Neuron (in vitro differentiated cells): ENCODE measurements at regions not wholly inside any gene's neighbourhood (a gene's known extent, or its start where the extent isn't known, plus 50 kb on each side); places are given as distances from the start of the nearest gene placed in this dataset.
"Not testable (repeated sequence)": the region's sequence is repeated elsewhere in the genome, so short reads cannot be mapped to it uniquely, and the experiment has no call there.

ENCODE experiments used
- H2AFZ ChIP-seq: one replicate; pipeline ENCODE4 v1.6.1; 2013; ENCODE audit warnings: low read depth, mild to moderate bottlenecking, inconsistent platforms, low read length, moderate library complexity
- H3K27me3 ChIP-seq: one replicate; pipeline ENCODE4 v1.6.1; 2013; ENCODE audit warnings: low read length; ENCODE audit not compliant: insufficient read depth
- H3K36me3 ChIP-seq: one replicate; pipeline ENCODE4 v1.6.1; 2013; ENCODE audit warnings: low read length; ENCODE audit not compliant: insufficient read depth
- H3K4me1 ChIP-seq: one replicate; pipeline ENCODE4 v1.6.1; 2013; ENCODE audit warnings: low read length; ENCODE audit not compliant: insufficient read depth
- H3K4me3 ChIP-seq: 2 replicates; pipeline ENCODE4 v1.5.1; 2013; ENCODE audit warnings: mild to moderate bottlenecking, low read length, moderate library complexity
- H3K9me3 ChIP-seq: one replicate; pipeline ENCODE4 v1.6.1; 2013; ENCODE audit warnings: low read length

DNA sequence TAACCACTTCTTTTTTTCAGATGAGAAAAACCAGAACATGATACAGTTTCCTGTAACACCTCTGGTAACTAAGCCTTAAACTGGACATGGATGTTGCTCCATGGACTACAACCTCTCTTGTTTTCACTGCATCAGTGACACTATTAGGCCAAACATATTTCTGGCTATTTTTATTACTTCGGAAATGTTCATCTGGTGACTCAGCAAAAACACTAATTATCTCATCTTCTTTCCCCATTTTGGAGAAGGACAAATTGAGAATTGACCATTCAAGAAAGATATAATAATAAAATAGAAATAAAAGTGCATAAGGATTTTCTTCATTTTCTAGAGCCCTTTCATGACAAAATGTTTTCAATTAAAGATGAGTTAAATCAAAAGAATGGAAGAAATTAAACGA is 361.9 kb upstream of the TECRL start:
- no peaks in the 10 kb centered on the region for H3K9me3 ChIP-seq
- no peaks in the 10 kb centered on the region for H3K27me3 ChIP-seq
- peaks cover 4% of the 10 kb centered on the region for H3K4me1 ChIP-seq
- H3K36me3 ChIP-seq: no peaks in the 10 kb centered on the region
- H2AFZ ChIP-seq: no peak overlapping the region
- no peak overlapping the region for H3K4me3 ChIP-seq

DNA sequence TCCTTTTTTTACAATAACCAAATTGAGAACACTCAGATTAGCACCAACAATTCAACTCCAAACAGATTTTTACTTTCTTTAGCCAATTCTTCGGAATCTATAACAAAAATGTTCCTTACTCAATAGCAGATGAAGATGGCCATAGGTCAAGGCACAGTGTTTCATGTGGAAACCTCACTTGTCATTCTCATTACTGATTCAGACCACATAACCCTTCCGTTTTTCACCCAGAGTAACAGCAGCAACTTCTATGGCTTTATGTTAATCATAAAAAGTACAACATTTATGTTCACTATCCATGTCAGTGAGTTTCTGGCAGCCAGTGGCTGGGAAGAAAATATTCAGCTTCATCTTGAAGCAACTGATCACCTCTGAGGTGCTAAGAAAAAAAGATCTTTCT is 358.3 kb upstream of the TECRL start:
- Histone ChIP-seq H3K27me3 (no peaks in the 10 kb centered on the region), H3K4me3 (no peak overlapping the region), H3K9me3 (no peaks in the 10 kb centered on the region), H3K36me3 (no peaks in the 10 kb centered on the region), H3K4me1 (peaks cover 4% of the 10 kb centered on the region), H2AFZ (no peak overlapping the region)

DNA sequence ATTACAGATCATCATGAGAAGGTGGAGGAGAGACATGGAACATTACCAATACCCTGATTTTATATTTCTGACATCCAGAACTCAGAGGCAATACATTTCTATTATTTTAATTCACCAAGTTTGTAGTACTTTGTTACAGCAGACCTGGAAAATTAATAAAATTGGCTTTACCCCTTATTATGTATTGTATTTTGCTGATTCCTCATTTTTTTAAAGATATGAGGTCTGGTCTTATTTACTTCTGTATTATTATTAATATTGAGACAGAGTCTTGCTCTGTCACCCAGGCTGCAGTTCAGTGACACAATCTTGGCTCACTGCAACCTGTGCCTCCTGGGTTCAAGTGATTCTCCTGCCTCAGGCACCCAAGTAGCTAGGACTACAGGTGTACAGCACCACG is 357.3 kb upstream of the TECRL start:
- Histone ChIP-seq H3K4me3 (no peak overlapping the region), H2AFZ (no peak overlapping the region), H3K9me3 (no peaks in the 10 kb centered on the region), H3K36me3 (no peaks in the 10 kb centered on the region), H3K4me1 (peaks cover 3% of the 10 kb centered on the region), H3K27me3 (no peaks in the 10 kb centered on the region)

DNA sequence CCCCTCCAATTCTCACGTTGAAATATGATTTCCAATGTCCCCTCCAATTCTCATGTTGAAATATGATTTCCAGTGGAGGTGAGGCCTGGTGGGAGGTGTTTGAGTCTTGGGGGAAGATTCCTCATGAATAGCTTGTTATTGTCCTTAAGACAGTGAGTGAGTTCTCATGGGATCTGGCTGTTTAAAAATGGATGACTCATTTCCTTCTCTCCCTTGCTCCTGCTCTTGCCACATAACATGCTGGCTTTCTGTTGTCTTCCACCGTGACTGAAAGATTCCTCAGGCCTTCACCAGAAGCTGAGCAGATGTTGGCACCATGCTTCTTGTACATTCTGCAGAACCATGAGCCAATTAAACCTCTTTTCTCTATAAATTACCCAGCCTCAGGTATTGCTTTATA is 346.8 kb upstream of the TECRL start:
- Histone ChIP-seq H3K9me3 (no peaks in the 10 kb centered on the region), H3K36me3 (no peaks in the 10 kb centered on the region), H2AFZ (no peak overlapping the region), H3K4me1 (no peaks in the 10 kb centered on the region), H3K4me3 (no peak overlapping the region), H3K27me3 (no peaks in the 10 kb centered on the region)

DNA sequence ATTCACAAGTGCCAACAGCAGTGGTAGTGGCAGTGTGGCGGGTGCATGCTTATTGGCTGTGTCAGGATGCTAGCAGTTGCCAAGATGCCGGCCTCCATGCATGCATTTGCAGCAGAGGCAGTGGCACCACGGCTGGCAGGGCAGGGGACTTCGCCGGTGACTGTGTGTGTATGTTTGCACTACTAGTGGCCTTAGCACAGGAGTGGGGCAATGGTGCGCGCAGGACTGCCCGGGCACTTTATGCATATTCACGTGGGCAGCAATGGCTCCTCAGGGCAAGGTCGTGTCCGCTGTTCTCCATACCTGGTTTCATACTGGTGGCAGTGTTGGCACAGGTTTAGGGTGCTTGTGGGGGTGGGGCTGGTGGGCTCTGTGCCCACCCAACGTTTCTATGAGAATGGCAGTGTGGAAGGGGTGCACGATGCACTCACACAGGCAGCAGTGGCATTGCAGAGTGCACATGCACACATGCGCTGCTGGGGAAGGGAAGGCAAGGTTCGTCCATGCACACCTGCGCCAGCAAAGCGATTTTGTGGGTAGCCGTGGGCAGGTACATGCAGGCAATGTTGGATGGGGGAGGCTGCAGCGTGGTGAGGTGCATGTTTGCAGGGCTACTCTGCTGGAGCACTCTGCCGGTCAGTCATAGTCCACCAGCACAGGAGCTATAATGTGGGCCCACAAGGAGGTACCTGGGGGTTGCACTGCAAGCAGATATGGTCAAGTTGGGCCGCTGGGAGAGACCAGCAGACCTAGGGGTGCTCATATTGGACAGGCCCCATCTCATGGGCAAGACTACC is 338.9 kb upstream of the TECRL start:
- Histone ChIP-seq H3K36me3 (no peaks in the 10 kb centered on the region), H3K27me3 (no peaks in the 10 kb centered on the region), H3K9me3 (no peaks in the 10 kb centered on the region), H3K4me1 (no peaks in the 10 kb centered on the region), H2AFZ (no peak overlapping the region), H3K4me3 (no peak overlapping the region)

DNA sequence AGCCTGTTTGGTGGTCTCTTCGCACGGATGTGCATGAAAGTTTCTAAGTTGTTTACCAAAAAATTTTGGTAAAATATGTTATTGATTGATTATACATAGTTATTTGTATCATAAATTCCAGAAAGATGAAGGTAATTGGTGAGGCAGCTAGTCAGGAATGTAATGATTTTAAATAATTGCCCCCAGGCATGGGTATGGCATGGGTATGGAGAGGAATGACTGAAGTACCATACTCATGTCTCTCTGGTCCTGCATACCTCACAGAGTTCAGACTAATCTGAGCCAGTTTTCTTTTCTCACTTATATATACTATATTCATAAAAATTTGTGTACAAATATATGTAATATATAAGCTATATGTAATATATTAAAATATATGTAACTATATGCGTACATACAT is 329.0 kb upstream of the TECRL start:
- H3K4me1 ChIP-seq: no peaks in the 10 kb centered on the region
- no peak overlapping the region for H3K4me3 ChIP-seq
- no peaks in the 10 kb centered on the region for H3K9me3 ChIP-seq
- H3K27me3 ChIP-seq: no peaks in the 10 kb centered on the region
- H2AFZ ChIP-seq: no peak overlapping the region
- no peaks in the 10 kb centered on the region for H3K36me3 ChIP-seq

DNA sequence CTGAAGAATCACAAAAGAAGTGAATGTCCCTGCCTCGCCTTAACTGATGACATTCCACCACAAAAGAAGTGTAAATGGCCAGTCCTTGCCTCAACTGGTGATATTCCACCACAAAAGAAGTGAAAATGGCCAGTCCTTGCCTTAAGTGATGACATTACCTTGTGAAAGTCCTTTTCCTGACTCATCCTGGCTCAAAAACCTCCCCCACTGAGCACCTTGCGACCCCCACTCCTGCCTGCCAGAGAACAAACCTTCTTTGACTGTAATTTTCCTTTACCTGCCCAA is 328.5 kb upstream of the TECRL start:
- not testable (repeated sequence) for H3K4me3 ChIP-seq, H3K36me3 ChIP-seq, H3K4me1 ChIP-seq, H3K9me3 ChIP-seq, H3K27me3 ChIP-seq, H2AFZ ChIP-seq

DNA sequence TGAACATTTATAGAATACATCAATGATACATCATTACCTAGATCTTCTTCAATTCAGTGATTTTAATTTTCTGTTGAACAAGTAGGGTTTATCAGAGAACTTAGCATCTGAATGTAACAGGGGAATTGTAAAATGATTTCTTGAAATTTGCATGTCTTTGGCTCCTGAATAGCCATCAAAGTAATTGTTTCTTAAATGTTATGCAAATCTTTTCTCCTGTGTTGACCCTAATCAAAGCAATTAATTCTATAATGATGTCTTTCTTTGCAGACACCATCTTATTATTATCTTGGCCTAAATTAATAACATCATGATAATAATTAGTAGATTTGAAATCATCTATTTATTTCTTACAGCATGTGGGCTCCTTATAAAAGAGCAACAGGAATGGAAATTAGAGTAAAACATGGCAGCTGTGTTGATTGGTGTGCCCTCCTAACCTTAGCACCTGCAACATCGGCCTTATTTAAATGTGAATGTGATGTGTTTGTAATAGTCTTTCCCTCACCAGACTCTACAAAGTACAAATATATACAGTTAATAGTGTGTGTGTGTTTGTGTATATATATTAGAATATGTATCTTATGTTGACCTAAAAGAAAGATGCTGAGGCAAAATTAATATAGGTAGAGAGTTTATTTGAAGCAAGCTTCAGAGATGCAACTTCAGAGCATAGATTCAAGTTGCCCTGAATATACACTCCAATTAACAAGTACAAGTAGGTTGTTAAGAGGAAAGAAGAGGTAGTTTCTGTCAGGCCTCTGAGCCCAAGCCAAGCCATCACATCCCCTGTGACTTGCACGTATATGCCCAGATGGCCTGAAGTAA is 328.0 kb upstream of the TECRL start:
- H3K36me3 ChIP-seq: no peaks in the 10 kb centered on the region
- no peaks in the 10 kb centered on the region for H3K27me3 ChIP-seq
- no peaks in the 10 kb centered on the region for H3K9me3 ChIP-seq
- H3K4me3 ChIP-seq: no peak overlapping the region
- no peak overlapping the region for H2AFZ ChIP-seq
- H3K4me1 ChIP-seq: no peaks in the 10 kb centered on the region

DNA sequence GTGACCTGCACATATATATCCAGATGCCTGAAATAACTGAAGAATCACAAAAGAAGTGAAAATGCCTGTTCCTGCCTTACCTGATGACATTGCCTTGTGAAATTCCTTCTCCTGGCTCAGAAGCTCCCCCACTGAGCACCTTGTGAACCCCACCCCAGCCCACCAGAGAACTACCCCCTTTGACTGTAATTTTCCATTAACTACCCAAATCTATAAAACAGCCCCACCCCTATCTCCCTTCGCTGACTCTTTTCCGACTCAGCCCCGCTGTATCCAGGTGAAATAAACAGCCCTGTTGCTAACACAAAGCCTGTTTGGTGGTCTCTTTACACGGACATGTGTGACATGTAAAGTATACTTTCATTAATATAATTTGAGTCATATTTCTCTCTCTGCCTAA is 320.3 kb upstream of the TECRL start:
- no peaks in the 10 kb centered on the region for H3K9me3 ChIP-seq
- H3K36me3 ChIP-seq: no peaks in the 10 kb centered on the region
- peaks cover 3% of the 10 kb centered on the region for H3K4me1 ChIP-seq
- H3K27me3 ChIP-seq: no peaks in the 10 kb centered on the region
- no peak overlapping the region for H3K4me3 ChIP-seq
- H2AFZ ChIP-seq: no peak overlapping the region

DNA sequence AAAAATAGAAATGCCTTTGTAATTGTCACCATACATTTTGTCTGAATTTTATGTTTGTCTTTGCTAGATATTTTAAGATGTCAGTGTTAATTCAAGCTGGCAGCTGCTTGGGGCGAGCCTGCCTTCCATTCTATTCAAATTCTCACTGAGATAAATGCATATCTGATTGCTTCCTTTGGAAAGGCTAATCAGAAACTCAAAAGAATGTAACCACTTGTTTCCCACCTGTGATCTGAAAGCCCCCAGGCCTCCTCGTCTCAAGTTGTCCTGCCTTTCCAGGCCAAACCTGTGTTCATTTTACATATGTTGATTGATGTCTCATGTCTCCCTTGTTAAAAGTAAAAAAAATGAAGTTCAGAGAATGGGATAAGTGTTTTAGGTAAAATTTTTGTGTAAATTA is 318.7 kb upstream of the TECRL start:
- Histone ChIP-seq H3K9me3 (no peaks in the 10 kb centered on the region), H3K4me3 (no peak overlapping the region)

DNA sequence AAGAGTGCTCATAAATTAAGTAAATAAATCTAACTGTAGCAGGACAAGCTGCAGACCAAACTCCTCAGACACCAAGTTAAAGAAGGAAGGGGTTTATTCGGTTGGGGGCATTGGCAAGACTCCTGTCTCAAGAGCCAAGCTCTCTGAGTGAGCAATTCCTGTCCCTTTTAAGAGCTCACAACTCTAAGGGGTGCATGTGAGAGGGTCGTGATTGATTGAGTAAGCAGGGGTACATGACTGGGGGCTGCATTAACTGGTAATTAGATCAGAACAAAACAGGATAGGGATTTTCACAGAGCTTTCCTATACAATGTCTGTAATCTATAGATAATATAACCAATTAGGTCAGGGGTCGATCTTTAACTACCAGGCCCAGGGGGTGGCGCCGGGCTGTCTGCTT is 318.1 kb upstream of the TECRL start:
- H3K27me3 ChIP-seq, H2AFZ ChIP-seq, H3K4me3 ChIP-seq, H3K4me1 ChIP-seq, H3K36me3 ChIP-seq, H3K9me3 ChIP-seq: not testable (repeated sequence)

More for the DNA sequence above, 318.7 kb upstream of the TECRL start:
- Histone ChIP-seq H3K36me3 (no peaks in the 10 kb centered on the region), H3K27me3 (no peaks in the 10 kb centered on the region), H2AFZ (no peak overlapping the region), H3K4me1 (peaks cover 3% of the 10 kb centered on the region)

DNA sequence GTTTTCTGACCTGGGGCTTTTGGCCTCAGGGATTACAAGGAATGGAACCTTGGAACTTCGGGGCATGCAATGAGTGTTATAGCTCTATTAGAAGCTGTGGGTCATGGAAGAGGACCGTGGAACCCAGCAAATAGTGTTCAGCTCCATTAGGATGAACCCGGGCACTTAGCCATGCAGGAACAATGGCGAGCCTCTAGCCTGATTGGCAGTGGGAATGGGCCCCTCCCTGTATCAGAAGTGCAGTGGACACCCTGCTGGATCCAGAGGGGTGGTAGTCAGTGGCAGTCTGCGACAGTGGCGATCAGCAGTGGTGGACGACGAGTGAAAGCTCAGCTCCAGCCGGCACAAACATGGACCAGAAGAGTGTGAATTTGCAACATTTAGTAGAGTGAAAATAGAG is 315.4 kb upstream of the TECRL start:
- Histone ChIP-seq H3K4me1 (peaks cover 3% of the 10 kb centered on the region), H3K4me3 (no peak overlapping the region), H3K27me3 (no peaks in the 10 kb centered on the region), H3K36me3 (no peaks in the 10 kb centered on the region), H3K9me3 (no peaks in the 10 kb centered on the region), H2AFZ (no peak overlapping the region)

DNA sequence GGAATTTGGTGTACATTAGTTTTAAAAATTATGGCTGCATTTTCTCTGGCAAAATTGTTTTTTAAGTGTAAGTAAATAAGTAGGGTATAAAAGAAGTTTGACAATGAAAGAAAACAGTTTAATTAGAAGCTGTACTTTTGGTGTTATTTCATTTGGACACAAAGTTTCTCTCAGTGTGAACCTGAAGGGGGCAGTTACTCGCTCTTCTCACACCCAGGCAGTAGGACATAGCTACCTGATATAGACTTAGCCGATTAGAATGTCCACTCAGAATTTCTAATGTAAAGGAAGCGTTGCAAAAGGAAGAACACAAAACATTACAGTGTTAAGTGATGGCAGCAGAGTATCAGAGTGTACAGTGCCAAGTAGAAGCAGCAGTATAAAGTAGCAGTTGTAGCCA is 311.9 kb upstream of the TECRL start:
- no peak overlapping the region for H2AFZ ChIP-seq
- no peaks in the 10 kb centered on the region for H3K36me3 ChIP-seq
- H3K9me3 ChIP-seq: no peaks in the 10 kb centered on the region
- H3K4me1 ChIP-seq: peaks cover 4% of the 10 kb centered on the region
- no peaks in the 10 kb centered on the region for H3K27me3 ChIP-seq
- H3K4me3 ChIP-seq: no peak overlapping the region

DNA sequence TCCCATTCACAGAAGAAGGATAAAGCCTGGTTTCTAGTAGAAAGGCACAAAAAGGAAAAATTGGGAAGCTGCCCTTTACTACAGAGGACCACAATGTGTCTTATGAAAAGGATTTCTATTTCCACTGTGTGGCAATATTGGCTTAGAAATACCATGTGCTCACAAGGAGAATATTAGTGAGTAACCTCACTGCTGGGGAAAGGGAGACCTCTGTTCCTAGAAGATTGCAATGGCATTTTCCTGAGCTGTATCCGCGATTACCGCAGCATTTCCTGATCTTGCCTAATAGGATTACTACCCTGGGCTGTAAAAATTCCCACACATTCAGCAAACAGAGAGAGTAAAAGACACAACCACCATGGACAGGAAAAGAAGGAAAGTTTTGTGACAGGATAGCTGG is 308.8 kb upstream of the TECRL start:
- Histone ChIP-seq H3K4me3 (no peak overlapping the region), H3K36me3 (no peaks in the 10 kb centered on the region), H2AFZ (peak overlapping the region; percentile 72), H3K27me3 (no peaks in the 10 kb centered on the region), H3K9me3 (no peaks in the 10 kb centered on the region), H3K4me1 (peaks cover 5% of the 10 kb centered on the region)
